Stimulated activated CD4-positive, alpha-beta T cell treated with anti-CD3 and anti-CD28 coated beads, Interleukin-12 subunit alpha, Interleukin-12 subunit beta, amount 100 ng/mL, for 48 hours (primary cell): ENCODE measurements at regions not wholly inside any gene's neighbourhood (a gene's known extent, or its start where the extent isn't known, plus 50 kb on each side); places are given as distances from the start of the nearest gene placed in this dataset.

Experiments used
- DNase-seq, 3 donors: peaks; one replicate each; pipeline ENCODE4 v3.0.0-alpha.2; 2020; ENCODE audit warnings: low read depth in 2 of 3, low spot score in 1 of 3

DNA sequence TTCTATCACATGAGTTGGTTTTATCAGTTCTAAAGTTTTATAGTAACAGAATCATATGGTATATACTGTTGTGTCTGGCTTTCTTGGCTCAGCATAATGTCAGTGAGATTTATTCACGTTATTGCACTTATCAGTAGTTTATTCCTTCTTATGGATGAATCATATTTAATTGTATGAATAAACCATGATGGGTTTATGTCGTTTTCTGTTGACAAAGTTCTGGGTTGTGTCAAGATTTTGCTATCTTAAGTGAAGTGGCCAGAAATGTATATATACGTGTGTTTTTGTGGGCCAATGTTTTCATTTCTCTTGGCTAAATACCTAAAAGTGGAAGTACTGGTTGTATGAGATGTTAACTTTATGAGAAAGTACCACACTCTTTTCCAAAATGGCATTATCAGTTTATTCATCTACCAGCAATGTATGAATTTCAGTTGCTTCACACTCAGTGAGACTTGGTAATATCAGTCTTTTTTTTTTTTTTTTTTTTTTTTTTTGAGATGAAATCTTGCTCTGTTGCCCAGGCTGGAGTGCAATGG lies 112.4 kb upstream of the DCBLD2 start:
- no peak for DNase-seq

DNA sequence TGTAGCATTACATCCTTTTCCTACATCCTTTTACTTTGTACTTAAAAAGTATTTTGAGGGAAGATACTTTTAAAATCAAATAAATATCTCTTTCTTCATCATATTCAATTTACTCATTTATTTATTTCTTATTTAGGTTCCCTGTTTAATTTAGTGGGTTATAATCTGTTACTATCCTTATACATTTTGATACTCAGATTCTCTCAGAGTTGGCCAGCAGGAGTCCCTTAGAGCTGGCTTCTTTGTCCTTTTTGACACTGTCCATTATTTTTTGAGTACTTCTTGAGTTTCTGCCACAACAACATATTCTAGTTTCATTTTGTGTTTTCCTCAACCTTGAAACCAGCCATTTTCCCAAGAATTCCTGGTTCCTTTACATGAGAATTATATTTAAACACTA lies 111.6 kb upstream of the DCBLD2 start:
- no peak for DNase-seq

DNA sequence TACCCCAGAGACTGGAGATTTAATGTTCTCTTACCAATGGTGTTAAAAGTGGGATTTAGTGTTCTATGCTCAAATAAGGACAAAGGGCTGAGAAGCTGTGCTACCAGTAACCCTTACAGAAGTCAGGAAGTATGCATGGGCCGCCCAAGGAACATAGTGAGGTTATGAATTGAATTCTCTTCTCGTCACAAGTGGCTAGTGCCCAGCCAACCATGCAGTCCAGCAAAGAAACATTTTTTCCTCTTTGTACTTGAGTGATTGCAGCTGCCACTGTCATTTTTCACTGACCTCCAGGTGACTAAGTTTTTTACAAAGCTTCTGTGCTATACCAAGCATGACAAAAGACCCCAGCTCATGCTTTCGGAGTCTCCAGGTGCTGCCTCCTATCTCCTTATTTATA lies 110.6 kb upstream of the DCBLD2 start:
- no peak for DNase-seq

DNA sequence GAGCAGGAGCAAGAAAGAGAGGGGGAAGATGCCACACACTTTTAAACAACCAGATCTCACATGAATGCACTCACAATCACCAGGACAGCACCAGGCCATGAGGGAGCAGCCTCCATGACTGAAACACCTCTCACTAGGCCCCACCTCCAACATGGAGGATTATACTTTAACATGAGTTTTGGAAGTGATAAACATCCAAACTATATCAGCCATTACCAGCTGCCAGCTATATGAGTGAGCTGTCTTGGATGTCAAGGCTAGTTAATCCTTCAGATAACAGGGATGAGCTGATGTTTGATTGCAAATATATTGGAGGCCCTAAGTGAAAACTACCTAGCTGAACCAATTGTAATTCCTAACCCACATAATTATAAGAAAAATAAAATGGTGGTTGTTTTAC lies 108.4 kb upstream of the DCBLD2 start:
- no peak for DNase-seq

DNA sequence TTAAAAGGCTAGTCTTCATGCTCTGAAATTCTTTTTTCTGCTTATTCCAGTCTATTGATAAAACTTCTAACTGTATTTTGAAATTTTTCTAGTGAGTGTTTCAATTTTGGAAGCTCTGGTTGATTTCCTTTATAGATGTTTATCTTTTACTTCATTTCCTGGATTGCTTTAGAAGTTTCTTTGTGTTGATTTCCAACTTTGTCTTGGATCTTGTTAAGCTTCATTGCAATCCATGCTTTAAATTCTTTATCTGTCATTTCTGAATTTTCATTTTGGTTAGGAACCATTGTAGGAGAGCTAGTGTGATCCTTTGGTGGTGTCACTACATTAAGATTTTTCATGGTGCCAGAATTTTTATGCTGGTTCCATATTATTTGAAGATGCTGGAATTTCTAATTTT lies 105.2 kb upstream of the DCBLD2 start:
- no peak for DNase-seq

DNA sequence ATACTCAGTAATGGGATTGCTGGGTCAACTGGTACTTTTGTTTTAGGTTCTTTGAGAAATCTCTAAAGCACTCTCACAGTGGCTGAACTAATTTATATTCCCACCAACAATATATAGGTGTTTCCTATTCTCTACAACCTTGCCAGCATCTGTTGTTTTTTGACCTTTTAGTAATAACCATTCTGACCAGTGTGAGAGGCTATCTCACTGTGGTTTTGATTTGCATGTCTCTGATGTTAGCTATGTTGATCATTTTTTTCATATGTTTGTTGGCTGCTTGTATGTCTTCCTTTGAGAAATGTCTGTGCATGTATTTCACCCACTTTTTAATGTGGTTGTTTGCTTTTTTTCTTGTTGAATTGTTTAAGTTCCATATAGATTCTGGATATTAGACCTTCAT lies 98.2 kb upstream of the DCBLD2 start:
- no peak for DNase-seq

DNA sequence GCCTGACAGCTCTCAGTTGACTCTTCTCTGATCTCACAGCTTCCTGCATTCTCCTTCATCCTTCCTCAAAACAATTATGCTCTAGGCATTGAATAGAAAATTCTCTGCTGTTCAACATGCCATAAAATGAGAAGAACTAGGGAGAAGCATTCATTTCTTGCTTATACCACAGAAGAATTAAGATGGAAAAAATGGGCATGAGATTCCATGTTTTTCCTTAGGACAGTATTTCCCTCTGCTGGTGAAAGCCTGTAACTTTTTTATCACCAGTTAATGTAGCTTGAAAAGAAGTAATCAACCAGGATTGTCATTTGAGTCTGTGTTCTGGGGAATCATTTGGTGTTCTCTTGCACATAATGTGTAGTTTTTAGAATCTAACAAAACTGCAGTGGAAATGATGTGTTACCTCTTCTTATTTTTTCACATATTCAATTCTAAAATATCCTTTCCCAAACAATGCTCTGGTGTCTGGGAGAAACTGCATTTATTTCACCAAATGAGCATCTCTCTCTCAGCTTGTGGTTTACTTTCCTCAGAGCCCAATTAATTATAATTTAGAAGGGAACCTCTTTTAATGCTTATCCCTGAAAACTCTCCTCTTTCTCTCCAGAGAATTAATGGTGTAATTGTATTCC lies 92.8 kb upstream of the DCBLD2 start:
- no peak for DNase-seq

DNA sequence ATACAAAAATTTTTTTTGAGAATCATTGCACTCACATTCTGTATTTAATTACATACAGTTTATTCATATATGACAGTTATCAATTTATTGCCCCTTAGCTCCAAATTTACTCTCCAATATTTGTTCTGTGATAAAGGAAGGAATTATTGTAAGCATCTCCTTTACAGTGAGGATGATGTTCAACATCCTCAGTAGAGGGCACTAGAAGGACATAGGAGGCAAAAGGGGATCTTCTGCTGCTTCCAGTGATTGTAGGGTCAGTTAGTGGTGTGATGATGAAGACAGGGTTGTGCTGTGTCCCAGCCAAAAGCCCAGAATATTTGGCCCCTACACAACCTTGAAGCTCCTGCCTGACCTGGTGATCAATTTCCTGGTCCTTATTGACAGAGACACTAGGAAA lies 89.9 kb upstream of the DCBLD2 start:
- no peak for DNase-seq

DNA sequence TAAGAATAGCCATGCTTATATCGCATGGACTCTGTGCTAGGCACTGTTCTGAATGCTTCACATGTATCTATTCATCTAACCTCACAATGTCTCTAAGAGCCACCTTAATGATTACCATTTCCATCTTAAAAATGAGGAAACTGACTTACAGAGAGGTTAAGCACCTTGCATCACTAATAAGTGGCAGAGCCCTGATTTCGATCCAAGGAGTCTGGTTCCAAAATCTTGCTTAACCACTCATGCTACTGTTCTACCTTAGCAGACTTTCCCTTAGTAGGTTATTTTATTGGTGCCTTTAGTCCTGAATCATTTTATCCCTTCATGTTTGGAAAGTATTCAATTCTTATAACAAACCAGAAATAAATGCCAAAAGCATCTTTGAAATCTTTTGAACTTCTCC lies 89.2 kb upstream of the DCBLD2 start:
- DNase-seq = no peak

DNA sequence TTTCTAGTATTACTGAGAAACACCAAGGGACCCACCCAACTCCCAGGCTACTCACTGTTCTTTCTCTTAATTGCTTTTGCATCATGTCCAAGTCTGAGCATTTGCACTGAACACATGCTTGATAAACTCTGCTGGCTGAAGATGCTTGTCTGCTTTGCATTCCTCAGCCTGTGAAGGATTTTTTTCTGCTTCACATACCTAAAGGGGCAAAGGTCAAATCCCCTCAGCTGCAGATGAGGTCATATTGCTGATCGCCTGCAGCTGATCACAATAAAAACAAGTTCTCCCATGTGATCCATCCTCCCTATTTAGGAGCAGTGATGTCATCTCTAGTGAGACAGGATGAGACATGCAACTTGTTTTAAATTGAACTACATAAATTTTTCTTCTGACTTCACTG lies 84.6 kb upstream of the DCBLD2 start:
- no peak for DNase-seq

DNA sequence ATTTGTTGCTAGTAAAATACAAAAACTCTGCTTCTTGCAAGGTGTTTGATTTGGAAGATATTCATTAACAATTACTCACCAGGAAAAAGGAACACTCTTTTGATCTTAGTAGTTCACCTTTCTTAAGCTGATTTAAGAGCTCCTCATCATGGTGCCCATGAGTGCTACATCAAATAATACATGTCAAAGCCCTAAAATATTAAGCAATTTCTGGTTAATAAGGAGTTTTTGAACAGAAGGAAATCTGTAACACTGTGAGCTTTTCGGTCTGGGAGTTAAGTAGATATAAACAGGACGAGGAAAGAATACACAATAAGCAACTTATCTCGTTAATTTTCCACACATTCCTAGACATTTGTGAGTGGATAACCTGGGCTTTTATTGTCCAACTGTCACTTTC lies 83.9 kb upstream of the DCBLD2 start:
- DNase-seq = no peak

DNA sequence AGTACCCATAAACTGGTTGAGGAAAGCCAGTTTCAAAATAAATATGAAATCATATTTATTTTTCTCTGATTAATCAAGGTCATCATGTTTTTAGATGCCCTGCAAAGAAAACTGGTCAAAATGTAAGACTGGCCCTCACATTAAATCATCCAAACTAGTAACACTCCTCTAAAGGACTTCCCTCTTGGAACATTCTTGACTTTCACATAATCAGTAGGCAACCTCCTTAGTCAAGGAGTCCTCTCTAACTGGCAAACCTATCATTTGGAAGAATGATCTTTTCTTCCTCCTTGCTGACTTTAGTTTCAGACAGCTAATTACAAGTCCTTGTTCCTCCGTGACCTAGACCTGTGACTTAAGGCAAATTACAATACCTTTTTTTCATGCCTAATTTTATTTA lies 82.5 kb upstream of the DCBLD2 start:
- DNase-seq = no peak

DNA sequence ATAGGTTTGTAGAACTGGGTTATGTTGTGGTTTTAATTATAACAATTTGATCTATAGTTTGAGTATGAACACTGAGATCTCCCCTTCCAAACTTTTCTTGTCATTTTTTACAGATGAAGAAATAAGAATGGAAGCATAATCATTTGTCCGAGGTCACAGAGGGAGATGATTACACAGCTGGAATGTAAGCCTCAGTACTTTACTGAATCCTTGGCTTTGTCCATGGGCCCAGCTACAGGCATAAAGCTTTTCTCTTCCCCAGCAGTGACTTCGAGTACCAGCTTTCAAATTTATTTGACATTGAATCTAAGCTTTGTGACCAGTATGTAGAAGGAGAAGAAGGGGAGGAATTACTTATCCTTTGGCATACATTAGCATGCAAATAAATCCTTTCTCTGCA lies 80.9 kb upstream of the DCBLD2 start:
- DNase-seq = no peak

DNA sequence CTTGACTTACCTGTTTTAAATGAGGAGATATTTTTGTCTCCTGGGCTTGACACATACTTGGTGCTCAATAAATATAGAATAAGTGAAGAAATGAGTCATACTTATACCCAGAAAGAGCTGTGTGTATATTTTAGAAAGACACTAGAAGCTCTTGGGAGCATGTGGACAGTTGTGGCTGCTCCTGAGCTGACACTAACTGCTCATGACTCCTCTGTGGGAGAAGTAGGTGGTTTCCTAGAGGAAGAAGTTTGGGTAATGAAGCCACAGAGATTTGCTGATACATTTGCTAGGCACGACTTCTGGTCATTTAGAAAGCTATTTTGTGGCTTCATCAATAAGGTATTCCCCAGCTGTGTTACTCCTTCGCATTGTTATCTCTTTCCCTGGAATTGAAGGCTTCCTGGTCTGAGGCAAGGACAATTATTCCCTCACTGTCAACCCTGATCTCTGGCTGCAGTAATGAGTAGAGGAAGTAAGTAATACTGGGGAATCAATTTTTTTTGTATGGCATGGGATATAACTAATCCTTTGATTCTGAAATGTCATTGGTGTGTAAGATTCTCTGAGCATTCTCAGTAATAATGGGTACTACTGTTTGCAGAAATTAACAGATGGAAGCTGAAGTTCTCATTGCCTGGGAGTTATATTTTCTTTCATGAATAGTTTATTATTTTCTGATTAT lies 79.6 kb upstream of the DCBLD2 start:
- DNase-seq = no peak

DNA sequence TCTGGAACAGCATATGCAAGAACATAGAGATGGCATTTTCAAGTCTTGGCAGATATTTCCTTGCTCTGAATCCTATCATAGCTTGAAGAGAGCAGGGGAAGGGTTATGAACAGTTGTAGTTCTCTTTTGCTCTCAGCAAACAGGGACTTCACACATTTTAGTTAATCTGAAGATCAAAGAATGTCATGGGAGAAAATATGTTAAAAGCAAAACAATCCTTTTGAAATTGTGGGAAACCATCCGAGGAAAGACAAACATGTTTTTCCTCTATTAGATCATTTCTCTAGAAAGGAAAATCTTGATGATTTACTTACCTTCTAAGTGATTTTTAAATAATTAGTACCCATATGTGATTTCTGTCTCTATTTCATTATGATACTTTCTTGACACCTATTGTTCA lies 77.8 kb upstream of the DCBLD2 start:
- no peak for DNase-seq

DNA sequence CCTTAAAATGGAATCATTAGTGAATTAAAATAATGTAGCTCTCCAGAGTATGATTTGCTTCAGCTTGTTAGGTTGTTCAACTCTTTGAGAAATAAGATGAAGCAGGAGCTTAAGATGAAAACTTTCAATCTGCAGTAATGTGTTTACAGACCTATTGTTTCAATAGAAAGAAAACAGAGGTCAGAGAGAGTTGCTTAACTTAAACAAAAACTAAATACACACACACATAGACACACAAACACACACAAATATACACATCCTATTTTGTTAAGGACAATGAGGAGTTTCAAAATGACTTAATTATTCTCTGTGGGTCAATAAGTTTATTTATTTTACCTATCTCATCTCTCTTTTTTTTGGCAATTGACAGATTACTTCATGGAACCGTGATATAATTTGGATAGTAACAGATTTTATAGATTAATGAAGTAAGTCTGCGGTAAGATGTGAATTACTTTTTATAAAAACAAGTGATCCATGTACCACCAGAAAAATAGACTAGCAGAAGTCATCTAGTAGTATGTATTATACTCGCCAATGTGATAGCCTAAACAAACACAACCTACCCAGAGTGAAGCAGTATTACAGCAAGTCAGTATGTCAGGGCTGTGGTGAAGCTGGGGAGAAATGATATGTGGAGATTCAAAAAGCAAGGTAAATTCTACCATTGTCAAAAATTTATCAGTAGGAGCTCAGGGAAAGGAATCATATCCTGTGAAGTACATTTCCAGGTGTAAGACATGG lies 76.7 kb upstream of the DCBLD2 start:
- no peak for DNase-seq

DNA sequence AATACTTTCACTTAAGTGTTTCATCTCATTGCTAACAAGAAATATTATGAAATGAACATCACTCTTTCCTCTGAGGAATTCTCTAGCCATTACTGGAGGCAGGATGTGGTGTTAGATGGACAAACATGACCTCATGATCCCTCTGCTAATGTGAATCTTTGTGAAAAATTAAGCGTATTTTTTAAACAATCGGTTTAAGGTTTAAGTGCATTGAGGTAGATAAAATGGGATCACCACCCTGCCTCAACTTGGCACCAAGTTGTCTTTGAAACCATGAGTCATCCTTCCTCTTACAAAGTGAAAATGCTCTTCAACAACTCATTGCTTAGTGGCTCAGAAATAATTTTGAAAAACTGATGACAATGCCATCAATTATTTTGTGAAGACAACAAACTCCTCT lies 76.0 kb upstream of the DCBLD2 start:
- no peak for DNase-seq

DNA sequence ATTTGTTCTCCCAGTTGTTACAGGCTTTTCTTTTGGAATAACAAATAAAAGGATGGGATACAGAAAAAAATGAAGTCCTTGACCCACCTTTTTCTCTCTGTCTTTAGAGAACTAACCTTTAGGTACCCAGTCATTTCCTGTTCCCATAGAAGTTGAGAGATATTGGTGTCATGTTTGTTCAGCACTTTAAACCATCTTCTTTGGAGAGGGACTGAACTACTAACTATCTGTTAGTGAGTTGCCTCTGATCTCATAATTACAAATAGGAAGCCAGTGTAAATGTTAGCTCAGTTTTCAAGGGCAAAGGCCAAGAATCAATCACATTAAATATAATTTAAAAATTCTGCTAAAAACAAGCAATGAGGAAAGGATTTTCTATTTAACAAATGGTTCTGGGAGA lies 72.9 kb upstream of the DCBLD2 start:
- no peak for DNase-seq

DNA sequence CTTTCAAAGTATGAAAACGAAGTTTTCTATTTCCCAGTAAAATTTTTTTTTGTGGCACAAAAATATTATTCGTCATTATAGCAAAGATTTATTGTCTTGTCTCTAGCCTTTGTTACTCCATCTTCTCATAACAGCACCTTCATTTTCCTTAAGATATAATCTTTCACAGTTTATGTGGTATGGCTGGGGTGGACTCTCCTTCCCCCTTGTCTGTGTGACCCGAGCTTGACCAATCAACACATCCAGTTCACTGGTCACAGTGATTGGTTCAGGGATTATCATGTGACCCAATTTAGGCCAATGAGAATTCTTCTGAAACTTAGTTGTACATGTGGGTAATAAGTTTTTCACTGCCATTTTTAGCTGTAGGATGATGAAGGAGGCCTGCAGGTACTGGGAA lies 71.2 kb upstream of the DCBLD2 start:
- DNase-seq = no peak

DNA sequence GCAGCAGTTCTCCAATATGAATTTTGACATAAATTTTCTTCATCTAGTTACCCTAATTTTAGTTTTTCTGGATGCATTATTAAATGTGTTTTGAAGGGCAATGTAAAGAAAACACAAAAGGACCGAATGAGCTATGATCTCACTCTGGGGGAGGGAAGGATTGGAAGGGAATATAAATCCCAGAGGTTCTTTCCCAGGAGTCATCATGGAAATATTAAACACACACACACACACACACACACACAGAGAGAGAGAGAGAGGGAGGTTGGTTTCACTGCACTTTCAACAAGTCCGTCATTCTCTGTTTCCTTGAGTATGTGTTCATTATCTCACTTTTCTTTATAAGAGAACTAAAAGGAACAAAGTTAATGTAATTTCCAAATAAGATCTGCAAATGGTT lies 70.7 kb upstream of the DCBLD2 start:
- no peak for DNase-seq

DNA sequence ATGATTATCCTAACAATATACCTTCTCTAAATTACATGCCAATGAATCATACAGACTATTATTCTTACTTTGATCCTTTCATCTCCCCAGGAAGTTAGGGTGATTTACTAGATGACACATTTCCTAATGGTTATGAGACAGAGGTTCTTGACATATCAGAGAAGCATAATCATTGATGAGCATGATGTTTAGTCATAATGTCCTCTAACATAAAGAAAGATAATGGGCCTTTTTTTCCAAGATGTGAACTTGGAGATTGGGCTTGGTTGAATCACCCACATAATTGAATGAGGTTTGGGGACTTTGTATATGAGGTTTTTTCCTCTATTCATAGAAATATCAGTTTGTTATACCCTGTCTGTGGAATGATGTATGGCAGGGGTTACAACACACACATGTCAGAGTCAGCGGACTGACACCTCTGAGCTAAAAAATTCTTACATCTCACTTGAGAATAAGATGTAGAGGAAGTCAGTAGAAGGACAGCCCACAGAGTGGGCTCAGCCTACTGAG lies 69.7 kb upstream of the DCBLD2 start:
- no peak for DNase-seq

DNA sequence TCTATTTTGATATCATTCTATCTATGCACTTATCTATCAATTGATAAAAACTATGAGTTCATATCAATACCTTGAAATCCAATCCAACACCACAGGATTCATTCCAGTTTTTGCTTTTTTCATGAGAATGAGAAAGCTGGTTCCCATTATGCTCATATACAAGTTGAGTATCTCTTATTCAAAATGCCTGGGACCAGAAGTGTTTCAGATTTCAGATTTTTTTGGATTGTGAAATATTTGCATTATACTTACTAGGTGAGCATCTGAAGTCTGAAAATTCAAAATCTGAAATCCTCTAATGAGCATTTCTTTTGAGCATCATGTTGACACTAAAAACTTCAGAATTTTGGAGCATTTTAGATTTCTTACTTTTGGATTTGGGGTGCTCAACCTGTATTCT lies 67.8 kb upstream of the DCBLD2 start:
- no peak for DNase-seq
